NCI-H226 (cell line): ENCODE measurements at regions not wholly inside any gene's neighbourhood (a gene's known extent, or its start where the extent isn't known, plus 50 kb on each side); places are given as distances from the start of the nearest gene placed in this dataset.

Experiments used
- DNase-seq: peaks from one replicate; pipeline ENCODE4 v3.0.0-alpha.2; 2015

GRCh38 chr2:107248932-107249331, 363.0 kb upstream of the ST6GAL2 start:
- no peak for DNase-seq

- no peak for DNase-seq
Measured at GRCh38 chr2:107255744-107256143, 369.8 kb upstream of the ST6GAL2 start.

DNA sequence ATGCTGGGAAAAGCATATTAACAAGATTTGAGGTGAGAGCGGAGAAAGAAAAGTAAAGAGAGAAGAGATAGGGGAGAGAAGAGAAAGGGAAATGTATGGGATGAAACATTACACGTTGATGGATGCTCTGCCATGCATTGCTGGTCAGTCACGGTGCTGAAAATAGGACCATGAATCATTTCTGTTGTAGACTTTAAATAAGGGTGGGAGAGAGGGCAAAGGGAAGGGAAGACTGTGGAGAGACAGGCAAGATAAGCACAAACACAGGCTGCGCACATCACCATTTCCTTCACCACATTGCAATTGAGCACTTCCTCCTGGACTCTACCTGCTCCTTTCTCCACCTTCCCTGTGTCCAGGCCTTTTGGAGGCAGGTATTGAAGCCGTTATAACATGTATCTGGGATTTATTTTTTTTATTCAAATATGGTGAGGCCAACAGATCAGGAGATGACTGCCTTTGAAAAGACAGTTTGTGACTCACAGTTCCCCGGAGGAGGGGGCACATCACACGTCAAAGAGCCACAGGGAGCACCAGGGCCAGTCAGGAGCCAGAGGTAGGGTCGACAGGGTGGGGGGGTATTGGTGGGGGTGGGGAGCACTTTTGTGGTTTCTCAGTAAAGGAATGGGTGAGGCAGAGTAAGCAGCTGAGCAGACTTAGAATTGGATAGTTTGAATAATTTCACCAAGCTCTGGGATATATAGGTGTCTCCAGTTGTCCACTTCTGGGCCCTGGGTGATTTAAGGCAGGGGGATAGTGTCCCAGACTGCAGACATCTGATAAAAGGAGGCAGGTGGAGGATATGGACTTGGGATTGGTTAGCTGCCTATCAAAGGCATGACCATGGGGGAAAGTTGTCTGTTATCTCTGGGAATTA, 372.8 kb upstream of the ST6GAL2 start:
- no peak for DNase-seq

GRCh38 chr2:107259408-107260195, 373.6 kb upstream of the ST6GAL2 start:
- DNase-seq, result no peak

DNA sequence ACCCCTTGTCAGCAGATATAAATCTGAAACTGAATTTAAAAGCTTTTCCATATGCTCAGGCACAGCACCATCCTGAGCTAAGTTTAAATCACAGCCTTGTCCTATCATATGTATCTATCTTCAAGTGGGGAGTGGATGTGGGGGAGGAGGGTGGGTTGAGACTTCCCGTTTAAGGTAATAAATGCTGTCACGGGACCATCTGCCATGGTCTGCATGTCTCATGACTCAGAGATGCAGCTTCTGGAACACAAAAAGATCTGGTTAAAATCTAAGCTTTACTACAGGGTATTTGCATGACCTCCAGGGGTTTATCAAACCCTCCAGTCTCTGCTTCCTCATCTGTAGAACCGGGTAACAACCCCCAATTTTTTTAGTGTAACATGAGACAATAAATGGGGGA, 377.7 kb upstream of the ST6GAL2 start:
- DNase-seq, result no peak

DNA sequence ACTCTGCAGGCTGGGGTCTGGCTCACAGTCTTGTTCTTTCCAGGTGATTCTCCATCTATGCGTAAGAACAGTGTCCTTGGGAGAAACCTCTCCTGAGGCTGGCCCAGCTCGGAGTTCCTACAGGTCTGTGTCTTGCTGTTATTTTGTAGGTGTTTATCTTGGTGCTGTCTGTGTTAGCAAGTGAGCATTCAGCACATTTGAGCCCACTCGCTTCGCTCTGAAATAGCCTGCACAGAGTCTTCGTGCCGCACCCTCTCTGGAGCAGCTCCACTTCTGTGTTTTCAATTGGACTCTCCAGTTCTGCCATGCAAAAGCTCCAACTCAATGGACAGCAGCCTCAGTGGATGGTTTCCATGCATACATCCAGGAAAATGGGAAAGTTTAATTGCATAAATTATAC, 378.2 kb upstream of the ST6GAL2 start:
- DNase-seq, result no peak

DNA sequence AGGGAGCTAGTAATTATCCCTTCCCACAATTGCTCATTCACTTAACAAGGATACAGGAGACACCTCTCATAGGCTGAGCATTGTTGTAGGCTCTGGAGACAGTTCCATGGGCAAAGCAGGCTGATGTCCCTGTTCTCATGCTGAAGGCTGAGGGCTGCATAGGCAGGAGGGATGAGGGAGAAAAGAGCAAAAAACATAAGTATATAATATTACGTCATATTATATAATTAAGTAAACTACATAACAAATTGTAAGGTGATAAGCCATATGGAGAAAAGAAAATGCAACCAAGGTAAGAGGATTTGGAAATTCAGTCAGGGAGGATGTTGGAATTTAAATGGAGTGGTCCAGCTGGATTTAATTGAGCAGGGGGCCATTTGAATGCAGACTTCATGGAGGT, 380.6 kb upstream of the ST6GAL2 start:
- DNase-seq, result no peak

DNA sequence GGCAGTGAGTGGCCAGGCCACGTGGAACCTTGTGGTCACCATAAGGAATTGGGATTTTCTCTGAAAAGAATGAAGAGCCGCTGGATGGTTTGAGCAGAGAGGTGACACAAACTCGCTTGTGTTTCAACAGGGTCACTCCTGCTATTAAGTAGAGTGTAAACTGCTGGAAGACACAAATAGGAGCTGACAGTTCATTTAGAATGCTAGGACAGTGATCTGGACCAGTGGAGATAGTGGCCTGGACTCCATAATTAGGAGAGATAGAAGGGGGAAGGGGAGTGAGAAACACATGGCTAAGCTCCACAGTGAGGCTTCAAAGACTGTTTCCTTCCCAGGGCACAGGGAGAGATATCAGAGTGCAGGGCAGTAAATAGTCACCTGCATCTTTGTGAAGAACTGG, 381.1 kb upstream of the ST6GAL2 start:
- DNase-seq, result no peak

GRCh38 chr2:107276034-107276433, 390.1 kb upstream of the ST6GAL2 start:
- no peak for DNase-seq

- DNase-seq, result no peak
Measured at GRCh38 chr2:107278672-107279071, 392.7 kb upstream of the ST6GAL2 start.

- no peak for DNase-seq
Measured at GRCh38 chr2:107281637-107282036, 395.7 kb upstream of the ST6GAL2 start.

DNA sequence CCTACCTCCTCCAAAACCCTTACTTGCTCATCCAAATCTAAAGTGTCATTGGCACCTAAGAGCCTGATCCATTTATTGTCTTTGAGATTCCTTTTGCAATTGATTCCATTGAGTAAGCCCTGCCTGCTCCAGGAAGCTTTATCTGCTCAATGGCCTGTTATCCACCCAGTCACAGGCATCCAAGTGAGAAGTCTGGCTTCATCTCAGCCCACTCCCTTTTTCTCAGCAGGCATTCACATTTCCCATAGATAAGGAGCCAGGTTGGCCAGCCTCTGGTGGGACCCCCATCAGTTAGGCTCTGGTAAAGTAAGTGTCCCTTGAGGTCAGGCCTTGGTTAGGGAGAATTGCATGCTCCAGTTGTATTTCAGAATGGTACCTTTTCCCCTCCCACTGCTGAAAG, 396.2 kb upstream of the ST6GAL2 start:
- DNase-seq, result no peak

GRCh38 chr2:107285621-107286299, 399.8 kb upstream of the ST6GAL2 start:
- no peak for DNase-seq

DNA sequence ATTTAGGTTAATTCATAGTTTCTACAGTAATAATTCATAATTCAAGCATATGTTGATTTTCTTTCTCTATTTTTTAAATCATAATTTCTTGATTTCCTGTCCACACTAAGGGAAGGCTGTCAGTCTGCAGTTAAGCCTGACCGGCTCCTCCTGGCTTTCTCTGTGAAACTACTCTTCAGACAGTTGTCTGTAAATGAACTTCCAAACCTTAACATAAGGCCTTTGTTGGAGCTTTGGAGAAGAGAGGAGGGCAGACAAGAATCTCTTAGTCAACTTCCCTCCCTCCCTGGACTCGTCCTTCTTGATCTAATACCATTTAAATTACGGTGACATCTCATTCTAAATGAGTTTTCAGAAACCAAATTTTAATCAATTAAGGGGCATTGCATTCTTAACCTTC, 404.1 kb upstream of the ST6GAL2 start:
- no peak for DNase-seq

GRCh38 chr2:107303964-107304363, 418.0 kb upstream of the ST6GAL2 start:
- DNase-seq, result no peak

DNA sequence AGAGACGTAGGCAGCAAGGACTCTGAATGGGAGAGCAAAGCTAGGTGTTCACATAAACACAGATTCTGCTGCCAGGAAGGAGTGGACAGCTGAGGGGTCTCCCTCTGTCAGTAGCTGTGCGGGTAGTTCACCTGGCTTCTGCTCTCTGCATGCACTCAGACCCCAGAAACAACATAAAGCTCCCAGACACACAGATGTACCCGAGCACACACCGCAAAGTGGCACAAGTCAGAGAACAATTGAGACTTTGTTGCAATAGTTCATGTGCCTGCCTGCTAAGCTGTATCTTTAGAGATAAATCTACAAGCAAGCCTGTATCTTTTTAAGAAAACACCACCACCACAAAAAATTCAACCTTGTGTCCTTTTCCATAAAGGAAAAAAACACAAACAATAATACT, 420.0 kb upstream of the ST6GAL2 start:
- no peak for DNase-seq

- no peak for DNase-seq
Measured at GRCh38 chr2:107306881-107307280, 420.9 kb upstream of the ST6GAL2 start.

GRCh38 chr2:107308835-107309234, 422.9 kb upstream of the ST6GAL2 start:
- DNase-seq, result no peak

GRCh38 chr2:107312240-107312639, 426.3 kb upstream of the ST6GAL2 start:
- DNase-seq, result no peak

GRCh38 chr2:107313316-107313715, 427.3 kb upstream of the ST6GAL2 start:
- DNase-seq, result no peak

- DNase-seq, result no peak
Measured at GRCh38 chr2:107320881-107321280, 434.9 kb upstream of the ST6GAL2 start.

- DNase-seq, result no peak
Measured at GRCh38 chr2:107322416-107322815, 436.4 kb upstream of the ST6GAL2 start.

GRCh38 chr2:107323946-107324565, 438.1 kb upstream of the ST6GAL2 start:
- DNase-seq, result no peak
